Panc1 (cell line): ENCODE measurements at regions not wholly inside any gene's neighbourhood (a gene's known extent, or its start where the extent isn't known, plus 50 kb on each side); places are given as distances from the start of the nearest gene placed in this dataset.

Experiments used
- ATAC-seq: fragments of 200-7000 bp; cut with Tn5 transposase; 2 replicates; pipeline ENCODE4 v1.9.1; 2020; ENCODE audit warnings: mild to moderate bottlenecking, moderate library complexity
- BruUV-seq: library from RNA; stranded (reverse); fragments of 400-500 nt; replicated peaks from 2 replicates; lab custom pipeline; 2021; lab: Mats Ljungman, UMichigan
- CTCF ChIA-PET: fragments of 300-600 bp; sonication (Branson Sonifier 250); formaldehyde crosslinking; loops from one replicate; lab custom pipeline; 2022; ENCODE audit warnings: antibody characterized with exemption; lab: Charles Lee
- POLR2A ChIA-PET: fragments of 300-600 bp; sonication (Branson Sonifier 250); formaldehyde crosslinking; loops from one replicate; lab custom pipeline; 2022; ENCODE audit warnings: antibody characterized with exemption; lab: Charles Lee
- DNase-seq: peaks from one replicate; pipeline ENCODE4 v3.0.0-alpha.2; 2010; ENCODE audit warnings: low read depth, low spot score
- H3K27ac ChIP-seq: 2 replicates; pipeline ENCODE4 v1.5.1; 2011; ENCODE audit warnings: mild to moderate bottlenecking, low read length, inconsistent platforms
- H3K27me3 ChIP-seq: fragments of 200-500 bp; sonication (Bioruptor generic); 2 replicates; pipeline ENCODE4 v1.6.0; 2014; ENCODE audit warnings: low read length, inconsistent platforms; ENCODE audit not compliant: control insufficient read depth, insufficient read depth
- H3K36me3 ChIP-seq: fragments of 200-500 bp; sonication (Bioruptor generic); 2 replicates; pipeline ENCODE4 v1.5.1; 2014; ENCODE audit warnings: inconsistent platforms, mild to moderate bottlenecking, low read length, moderate library complexity; ENCODE audit not compliant: control insufficient read depth, insufficient read depth
- H3K4me1 ChIP-seq: 2 replicates; pipeline ENCODE4 v1.5.1; 2011; ENCODE audit warnings: inconsistent platforms, mild to moderate bottlenecking, low read length, moderate library complexity; ENCODE audit not compliant: control insufficient read depth, insufficient read depth
- H3K4me3 ChIP-seq, 2 experiments: 2 replicates each; pipeline ENCODE4 v1.5.1; 2011 to 2012; ENCODE audit warnings: low read depth in 2 of 2, low read length in 2 of 2, mild to moderate bottlenecking in 2 of 2, inconsistent platforms in 1 of 2, moderate library complexity in 1 of 2
- H3K9me3 ChIP-seq: fragments of 200-500 bp; sonication (Bioruptor generic); 2 replicates; pipeline ENCODE4 v1.5.1; 2014; ENCODE audit warnings: low read depth, mild to moderate bottlenecking, inconsistent platforms, low read length, moderate library complexity; ENCODE audit not compliant: control insufficient read depth, insufficient read depth
- POLR2AphosphoS5 ChIP-seq: IDR thresholded peaks from 2 replicates; pipeline ENCODE4 v1.6.1; 2012; ENCODE audit warnings: mild to moderate bottlenecking, low read depth, low read length, moderate library complexity
- SIN3A ChIP-seq: IDR thresholded peaks from 2 replicates; pipeline ENCODE4 v1.6.1; 2012; ENCODE audit warnings: low read depth, mild to moderate bottlenecking, low read length, moderate library complexity, borderline replicate concordance; ENCODE audit not compliant: insufficient read depth
- TCF7L2 ChIP-seq: IDR thresholded peaks from 2 replicates; pipeline ENCODE4 v1.6.1; 2011; ENCODE audit warnings: mild to moderate bottlenecking, low read depth, low read length, inconsistent platforms
- in situ Hi-C: cut with HindIII; loops from 2 replicates; pipeline ENCODE4 v1.10.0; 2016; ENCODE audit warnings: low sequenced_read_pairs, low pct_unique_long_range_greater_than_20kb
- intact Hi-C: fragments of 100-400 bp; cut with micrococcal nuclease; formaldehyde crosslinking; loops from one replicate; pipeline ENCODE4 v1.10.0; 2022; ENCODE audit not compliant: unreplicated experiment
- TF ChIP-seq, protein P1 (sequence below): fragments of 450-650 bp; IDR thresholded peaks from 2 replicates; pipeline ENCODE4 v1.5.1; 2017; ENCODE audit warnings: mild to moderate bottlenecking
- TF ChIP-seq, protein P2 (sequence below), 2 experiments: IDR thresholded peaks; 2 replicates each; pipeline ENCODE4 v1.6.1; 2011 to 2012; ENCODE audit warnings: low read depth in 2 of 2, control low read depth in 1 of 2, low read length in 1 of 2, mild to moderate bottlenecking in 1 of 2, moderate library complexity in 1 of 2; ENCODE audit not compliant: insufficient read depth in 1 of 2

DNA sequence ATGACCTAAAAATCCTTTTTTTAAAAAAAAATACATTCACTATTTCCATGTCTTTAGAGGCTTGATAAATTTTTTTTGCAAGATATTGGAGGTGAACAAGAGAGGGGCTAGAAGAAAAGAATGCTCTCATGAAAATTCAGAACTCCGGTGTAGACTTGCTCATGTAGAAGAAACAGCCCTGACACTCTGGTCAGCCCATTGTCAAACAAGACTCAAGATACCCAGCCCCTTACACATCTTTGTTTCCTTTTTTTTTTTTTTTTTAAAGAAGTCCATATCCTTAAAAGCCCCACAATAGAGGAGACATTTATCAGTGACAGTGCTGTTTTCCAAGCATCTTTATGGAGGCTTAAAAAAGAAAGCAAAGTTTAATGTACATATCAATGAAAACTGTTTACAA, 196.8 kb upstream of the RORA start:
- DNase-seq (no peak), ATAC-seq (no peak)
- TF ChIP-seq TCF7L2 (no peak), POLR2AphosphoS5 (no peak), SIN3A (no peak)
- TF ChIP-seq, protein P1, sequence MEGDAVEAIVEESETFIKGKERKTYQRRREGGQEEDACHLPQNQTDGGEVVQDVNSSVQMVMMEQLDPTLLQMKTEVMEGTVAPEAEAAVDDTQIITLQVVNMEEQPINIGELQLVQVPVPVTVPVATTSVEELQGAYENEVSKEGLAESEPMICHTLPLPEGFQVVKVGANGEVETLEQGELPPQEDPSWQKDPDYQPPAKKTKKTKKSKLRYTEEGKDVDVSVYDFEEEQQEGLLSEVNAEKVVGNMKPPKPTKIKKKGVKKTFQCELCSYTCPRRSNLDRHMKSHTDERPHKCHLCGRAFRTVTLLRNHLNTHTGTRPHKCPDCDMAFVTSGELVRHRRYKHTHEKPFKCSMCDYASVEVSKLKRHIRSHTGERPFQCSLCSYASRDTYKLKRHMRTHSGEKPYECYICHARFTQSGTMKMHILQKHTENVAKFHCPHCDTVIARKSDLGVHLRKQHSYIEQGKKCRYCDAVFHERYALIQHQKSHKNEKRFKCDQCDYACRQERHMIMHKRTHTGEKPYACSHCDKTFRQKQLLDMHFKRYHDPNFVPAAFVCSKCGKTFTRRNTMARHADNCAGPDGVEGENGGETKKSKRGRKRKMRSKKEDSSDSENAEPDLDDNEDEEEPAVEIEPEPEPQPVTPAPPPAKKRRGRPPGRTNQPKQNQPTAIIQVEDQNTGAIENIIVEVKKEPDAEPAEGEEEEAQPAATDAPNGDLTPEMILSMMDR, result no peak
- TF ChIP-seq, protein P2, sequence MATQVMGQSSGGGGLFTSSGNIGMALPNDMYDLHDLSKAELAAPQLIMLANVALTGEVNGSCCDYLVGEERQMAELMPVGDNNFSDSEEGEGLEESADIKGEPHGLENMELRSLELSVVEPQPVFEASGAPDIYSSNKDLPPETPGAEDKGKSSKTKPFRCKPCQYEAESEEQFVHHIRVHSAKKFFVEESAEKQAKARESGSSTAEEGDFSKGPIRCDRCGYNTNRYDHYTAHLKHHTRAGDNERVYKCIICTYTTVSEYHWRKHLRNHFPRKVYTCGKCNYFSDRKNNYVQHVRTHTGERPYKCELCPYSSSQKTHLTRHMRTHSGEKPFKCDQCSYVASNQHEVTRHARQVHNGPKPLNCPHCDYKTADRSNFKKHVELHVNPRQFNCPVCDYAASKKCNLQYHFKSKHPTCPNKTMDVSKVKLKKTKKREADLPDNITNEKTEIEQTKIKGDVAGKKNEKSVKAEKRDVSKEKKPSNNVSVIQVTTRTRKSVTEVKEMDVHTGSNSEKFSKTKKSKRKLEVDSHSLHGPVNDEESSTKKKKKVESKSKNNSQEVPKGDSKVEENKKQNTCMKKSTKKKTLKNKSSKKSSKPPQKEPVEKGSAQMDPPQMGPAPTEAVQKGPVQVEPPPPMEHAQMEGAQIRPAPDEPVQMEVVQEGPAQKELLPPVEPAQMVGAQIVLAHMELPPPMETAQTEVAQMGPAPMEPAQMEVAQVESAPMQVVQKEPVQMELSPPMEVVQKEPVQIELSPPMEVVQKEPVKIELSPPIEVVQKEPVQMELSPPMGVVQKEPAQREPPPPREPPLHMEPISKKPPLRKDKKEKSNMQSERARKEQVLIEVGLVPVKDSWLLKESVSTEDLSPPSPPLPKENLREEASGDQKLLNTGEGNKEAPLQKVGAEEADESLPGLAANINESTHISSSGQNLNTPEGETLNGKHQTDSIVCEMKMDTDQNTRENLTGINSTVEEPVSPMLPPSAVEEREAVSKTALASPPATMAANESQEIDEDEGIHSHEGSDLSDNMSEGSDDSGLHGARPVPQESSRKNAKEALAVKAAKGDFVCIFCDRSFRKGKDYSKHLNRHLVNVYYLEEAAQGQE (IDR thresholded peaks at IDR 0.05; ENCODE audit: insufficient read depth in 1 of 2, low read depth in 2 of 2, low read length in 1 of 2), result no peak
- Histone ChIP-seq H3K36me3 (no peaks in the 10 kb centered on the region), H3K27me3 (no peaks in the 10 kb centered on the region), H3K4me1 (no peaks in the 10 kb centered on the region), H3K9me3 (no peaks in the 10 kb centered on the region), H3K27ac (no peak overlapping the region), H3K4me3 (no peak overlapping the region)
- no TSS peak for BruUV-seq
- in situ Hi-C loops (no loop called here), intact Hi-C loops (no loop called here)
- POLR2A ChIA-PET, result no interaction called here
- CTCF ChIA-PET, result no interaction called here

DNA sequence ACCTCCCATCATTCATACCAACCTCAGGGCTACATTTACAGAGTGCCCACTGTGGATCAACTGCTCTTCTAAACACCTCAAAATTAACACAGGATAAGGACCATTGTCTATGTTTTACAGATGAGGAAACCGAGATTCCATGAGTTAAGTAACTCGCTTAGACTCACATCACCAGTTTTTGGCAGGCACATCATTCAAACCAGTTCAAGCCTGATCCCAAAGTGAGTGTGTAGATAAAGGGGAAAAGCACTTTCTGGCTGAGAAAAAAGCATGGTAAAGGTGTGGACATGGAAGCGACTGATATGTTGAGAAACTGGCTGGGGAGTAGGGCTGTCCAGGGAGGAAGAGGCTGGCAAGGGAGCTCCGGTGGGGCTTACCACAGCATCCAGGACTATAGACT, 193.7 kb upstream of the RORA start:
- Histone ChIP-seq H3K4me1 (no peaks in the 10 kb centered on the region), H3K36me3 (no peaks in the 10 kb centered on the region), H3K27ac (no peak overlapping the region), H3K9me3 (no peaks in the 10 kb centered on the region), H3K4me3 (no peak overlapping the region), H3K27me3 (no peaks in the 10 kb centered on the region)
- ChIA-PET CTCF (no interaction called here), POLR2A (no interaction called here)
- DNase-seq, result no peak
- no TSS peak for BruUV-seq
- no peak for ATAC-seq
- TF ChIP-seq POLR2AphosphoS5, result no peak
- TF ChIP-seq, protein P2 (IDR thresholded peaks at IDR 0.05; ENCODE audit: insufficient read depth in 1 of 2, low read depth in 2 of 2, low read length in 1 of 2), result no peak
- in situ Hi-C loops, result no loop called here
- intact Hi-C loops, result no loop called here
